Spinal cord (tissue), 9 donors: ENCODE measurements at regions not wholly inside any gene's neighbourhood (a gene's known extent, or its start where the extent isn't known, plus 50 kb on each side); places are given as distances from the start of the nearest gene placed in this dataset.
"Not testable (repeated sequence)": the region's sequence is repeated elsewhere in the genome, so short reads cannot be mapped to it uniquely, and the experiment has no call there.

ENCODE experiments used
- DNase-seq, 6 donors: peaks; one replicate each; pipeline versions ENCODE4 v3.0.0 to v3.0.0-alpha.2; 2013 to 2015; ENCODE audit warnings: low spot score in 6 of 6, low read depth in 4 of 6
- H3K27ac ChIP-seq: one replicate; pipeline ENCODE4 v1.5.1; 2013; ENCODE audit warnings: low read depth, low read length, control low read depth
- H3K27me3 ChIP-seq: one replicate; pipeline ENCODE4 v1.6.1; 2013; ENCODE audit warnings: low read length; ENCODE audit not compliant: control insufficient read depth, insufficient read depth
- H3K36me3 ChIP-seq: one replicate; pipeline ENCODE4 v1.6.1; 2013; ENCODE audit warnings: low read length; ENCODE audit not compliant: control insufficient read depth, insufficient read depth
- H3K4me1 ChIP-seq: one replicate; pipeline ENCODE4 v1.6.1; 2013; ENCODE audit warnings: low read length; ENCODE audit not compliant: control insufficient read depth, insufficient read depth
- H3K4me3 ChIP-seq: one replicate; pipeline ENCODE4 v1.5.1; 2013; ENCODE audit warnings: low read depth, low read length, control low read depth
- H3K9me3 ChIP-seq: one replicate; pipeline ENCODE4 v1.6.1; 2013; ENCODE audit warnings: low read length; ENCODE audit not compliant: control insufficient read depth, insufficient read depth
- WGBS: methylation state at CpG from one replicate; pipeline ENCODE4 v1.1.5; 2013; ENCODE audit warnings: missing lambda C conversion rate; ENCODE audit not compliant: insufficient coverage; 5-methylcytosine and 5-hydroxymethylcytosine counted together
- donor health status: healthy.

GRCh38 chr7:24427048-24427447, 143.1 kb downstream of the NPY start:
- DNase-seq = no peak
- Histone ChIP-seq H3K36me3 (no peaks in the 10 kb centered on the region), H3K27ac (no peak overlapping the region)

GRCh38 chr7:24428676-24429075, 144.6 kb upstream of the PALS2 start:
- Histone ChIP-seq H3K4me3 (no peak overlapping the region), H3K4me1 (no peaks in the 10 kb centered on the region), H3K9me3 (peaks cover 3% of the 10 kb centered on the region), H3K27ac (no peak overlapping the region), H3K27me3 (no peaks in the 10 kb centered on the region), H3K36me3 (no peaks in the 10 kb centered on the region)
- DNase-seq = no peak
- 58% methylated on average over 2 of the region's 3 CpGs for WGBS

More at GRCh38 chr7:24427048-24427447, 143.1 kb downstream of the NPY start:
- Histone ChIP-seq H3K9me3 (peaks cover 3% of the 10 kb centered on the region), H3K4me1 (no peaks in the 10 kb centered on the region), H3K27me3 (no peaks in the 10 kb centered on the region), H3K4me3 (no peak overlapping the region)
- 33% methylated on average over 1 of the region's 2 CpGs for WGBS

- no peaks in the 10 kb centered on the region for H3K27me3 ChIP-seq
- DNase-seq = no peak
- no peaks in the 10 kb centered on the region for H3K4me1 ChIP-seq
- no peak overlapping the region for H3K27ac ChIP-seq
- 93% methylated on average over 25 of the region's 30 CpGs for WGBS
- no peaks in the 10 kb centered on the region for H3K36me3 ChIP-seq
- no peaks in the 10 kb centered on the region for H3K9me3 ChIP-seq
- no peak overlapping the region for H3K4me3 ChIP-seq
Measured at GRCh38 chr7:24432677-24433076, 140.6 kb upstream of the PALS2 start.

GRCh38 chr7:24434972-24435371, 138.3 kb upstream of the PALS2 start:
- H3K27me3 ChIP-seq = no peaks in the 10 kb centered on the region
- no peak overlapping the region for H3K27ac ChIP-seq
- no peaks in the 10 kb centered on the region for H3K4me1 ChIP-seq
- no peak overlapping the region for H3K4me3 ChIP-seq
- H3K9me3 ChIP-seq = no peaks in the 10 kb centered on the region
- no CpG with 5 or more reads among the region's 4 CpGs for WGBS
- H3K36me3 ChIP-seq = no peaks in the 10 kb centered on the region
- DNase-seq = peak in 1 of 6 donors; percentile 25

GRCh38 chr7:24436131-24436920, 136.9 kb upstream of the PALS2 start:
- WGBS = 92% methylated on average over 1 of the region's 2 CpGs
- H3K27ac ChIP-seq = no peak overlapping the region
- H3K4me1 ChIP-seq = no peaks in the 10 kb centered on the region

GRCh38 chr7:24438232-24438631, 135.0 kb upstream of the PALS2 start:
- H3K36me3 ChIP-seq = no peaks in the 10 kb centered on the region
- H3K9me3 ChIP-seq = no peaks in the 10 kb centered on the region
- H3K4me3 ChIP-seq = no peak overlapping the region
- DNase-seq = no peak
- no peaks in the 10 kb centered on the region for H3K27me3 ChIP-seq
- no peaks in the 10 kb centered on the region for H3K4me1 ChIP-seq
- no peak overlapping the region for H3K27ac ChIP-seq

More at GRCh38 chr7:24436131-24436920, 136.9 kb upstream of the PALS2 start:
- DNase-seq = no peak
- Histone ChIP-seq H3K9me3 (no peaks in the 10 kb centered on the region), H3K4me3 (no peak overlapping the region), H3K36me3 (no peaks in the 10 kb centered on the region), H3K27me3 (no peaks in the 10 kb centered on the region)

GRCh38 chr7:24439104-24439503, 134.1 kb upstream of the PALS2 start:
- H3K9me3 ChIP-seq, H3K4me1 ChIP-seq, H3K27me3 ChIP-seq, DNase-seq, H3K4me3 ChIP-seq, H3K27ac ChIP-seq, H3K36me3 ChIP-seq: not testable (repeated sequence)
- 100% methylated on average over 3 of the region's 3 CpGs for WGBS

- H3K4me1 ChIP-seq = no peaks in the 10 kb centered on the region
- no peak overlapping the region for H3K27ac ChIP-seq
- no CpG with 5 or more reads among the region's 3 CpGs for WGBS
- no peaks in the 10 kb centered on the region for H3K9me3 ChIP-seq
- no peaks in the 10 kb centered on the region for H3K36me3 ChIP-seq
- no peak for DNase-seq
- no peak overlapping the region for H3K4me3 ChIP-seq
- H3K27me3 ChIP-seq = no peaks in the 10 kb centered on the region
Measured at GRCh38 chr7:24440892-24441291, 132.4 kb upstream of the PALS2 start.

GRCh38 chr7:24441314-24442027, 131.8 kb upstream of the PALS2 start:
- no peaks in the 10 kb centered on the region for H3K27me3 ChIP-seq
- no peak overlapping the region for H3K27ac ChIP-seq
- no peaks in the 10 kb centered on the region for H3K4me1 ChIP-seq
- no CpG with 5 or more reads among the region's 7 CpGs for WGBS
- H3K4me3 ChIP-seq = no peak overlapping the region
- no peak for DNase-seq
- no peaks in the 10 kb centered on the region for H3K9me3 ChIP-seq
- no peaks in the 10 kb centered on the region for H3K36me3 ChIP-seq
